Progenitor cell of endocrine pancreas (in vitro differentiated cells): ENCODE measurements at regions not wholly inside any gene's neighbourhood (a gene's known extent, or its start where the extent isn't known, plus 50 kb on each side); places are given as distances from the start of the nearest gene placed in this dataset.

ENCODE experiments used
- DNase-seq: peaks from one replicate; pipeline ENCODE4 v3.0.0; 2021; ENCODE audit warnings: low spot score; ENCODE audit not compliant: unreplicated experiment
- H3K27ac Mint-ChIP-seq: 2 replicates; pipeline ENCODE4 v1.8.0; 2021; ENCODE audit warnings: mild to moderate bottlenecking, moderate library complexity, mixed read lengths
- H3K27me3 Mint-ChIP-seq: 2 replicates; pipeline ENCODE4 v1.8.0; 2021; ENCODE audit warnings: mixed read lengths
- H3K36me3 Mint-ChIP-seq: 2 replicates; pipeline ENCODE4 v1.8.0; 2022; ENCODE audit warnings: mixed read lengths; ENCODE audit not compliant: insufficient read depth
- H3K4me1 Mint-ChIP-seq: 2 replicates; pipeline ENCODE4 v1.8.0; 2021; ENCODE audit warnings: low read depth, mixed read lengths
- H3K4me3 Mint-ChIP-seq: 2 replicates; pipeline ENCODE4 v1.8.0; 2021; ENCODE audit warnings: low read depth, mild to moderate bottlenecking, moderate library complexity, mixed read lengths
- H3K9me3 Mint-ChIP-seq: 2 replicates; pipeline ENCODE4 v1.8.0; 2021; ENCODE audit warnings: low read depth, mixed read lengths
- CTCF ChIP-seq: fragments of 200-600 bp; sonication (generic); IDR thresholded peaks from one replicate; pipeline ENCODE4 v1.5.0; 2021; ENCODE audit warnings: antibody characterized with exemption, mild to moderate bottlenecking; ENCODE audit not compliant: unreplicated experiment

GRCh38 chr6:78593898-78594667, 273.3 kb upstream of the IRAK1BP1 start:
- DNase-seq = no peak
- no peak overlapping the region for H3K27ac Mint-ChIP-seq
- no peaks in the 10 kb centered on the region for H3K36me3 Mint-ChIP-seq
- H3K4me3 Mint-ChIP-seq = no peak overlapping the region
- peaks cover 4% of the 10 kb centered on the region for H3K9me3 Mint-ChIP-seq
- H3K27me3 Mint-ChIP-seq = no peaks in the 10 kb centered on the region
- no peak for TF ChIP-seq CTCF
- peaks cover 14% of the 10 kb centered on the region for H3K4me1 Mint-ChIP-seq

- no peak overlapping the region for H3K27ac Mint-ChIP-seq
- peaks cover 14% of the 10 kb centered on the region for H3K4me1 Mint-ChIP-seq
- TF ChIP-seq CTCF = no peak
- DNase-seq = no peak
- no peaks in the 10 kb centered on the region for H3K36me3 Mint-ChIP-seq
- H3K9me3 Mint-ChIP-seq = peaks cover 4% of the 10 kb centered on the region
- H3K4me3 Mint-ChIP-seq = no peak overlapping the region
- no peaks in the 10 kb centered on the region for H3K27me3 Mint-ChIP-seq
Measured at GRCh38 chr6:78594668-78595066, 272.7 kb upstream of the IRAK1BP1 start.

- no peaks in the 10 kb centered on the region for H3K36me3 Mint-ChIP-seq
- peaks cover 17% of the 10 kb centered on the region for H3K4me1 Mint-ChIP-seq
- H3K9me3 Mint-ChIP-seq = no peaks in the 10 kb centered on the region
- no peak overlapping the region for H3K27ac Mint-ChIP-seq
- no peak for TF ChIP-seq CTCF
- H3K4me3 Mint-ChIP-seq = no peak overlapping the region
- DNase-seq = no peak
- no peaks in the 10 kb centered on the region for H3K27me3 Mint-ChIP-seq
Measured at GRCh38 chr6:78597966-78598365, 269.4 kb upstream of the IRAK1BP1 start.

- Mint-ChIP-seq H3K4me1 (peaks cover 17% of the 10 kb centered on the region), H3K4me3 (no peak overlapping the region), H3K27me3 (no peaks in the 10 kb centered on the region), H3K27ac (no peak overlapping the region), H3K9me3 (no peaks in the 10 kb centered on the region), H3K36me3 (no peaks in the 10 kb centered on the region)
- DNase-seq = no peak
- no peak for TF ChIP-seq CTCF
Measured at GRCh38 chr6:78598966-78599365, 268.4 kb upstream of the IRAK1BP1 start.

- DNase-seq = no peak
- no peak overlapping the region for H3K27ac Mint-ChIP-seq
- no peak overlapping the region for H3K4me3 Mint-ChIP-seq
- H3K4me1 Mint-ChIP-seq = peaks cover 13% of the 10 kb centered on the region
- no peaks in the 10 kb centered on the region for H3K27me3 Mint-ChIP-seq
- no peaks in the 10 kb centered on the region for H3K36me3 Mint-ChIP-seq
- no peak for TF ChIP-seq CTCF
- H3K9me3 Mint-ChIP-seq = no peaks in the 10 kb centered on the region
Measured at GRCh38 chr6:78599526-78599925, 267.8 kb upstream of the IRAK1BP1 start.
